ENCODE measurements at regions not wholly inside any gene's neighbourhood (a gene's known extent, or its start where the extent isn't known, plus 50 kb on each side); places are given as distances from the start of the nearest gene placed in this dataset.

DNA sequence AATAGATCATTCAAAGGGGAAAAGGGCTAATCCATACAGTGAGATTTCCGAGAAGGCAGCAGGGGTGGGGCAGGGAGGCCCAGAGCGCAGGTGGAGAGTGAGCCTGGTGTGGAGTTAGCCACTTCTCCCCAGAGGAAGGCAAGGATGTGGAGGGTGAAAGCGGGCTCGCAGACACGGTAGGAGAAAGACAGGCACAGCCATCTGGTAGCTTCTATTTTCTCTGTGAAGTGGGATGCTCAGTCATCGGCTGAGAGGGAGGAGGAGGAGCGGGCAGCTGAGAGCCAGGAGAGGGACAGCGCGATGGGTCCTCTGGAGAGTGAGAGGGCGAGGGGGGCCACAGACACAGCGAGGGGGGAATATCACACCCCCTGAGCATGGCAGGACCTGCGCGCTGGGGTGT, 153.3 kb upstream of the NDUFV2 start:
- TF ChIP-seq, protein P1, sequence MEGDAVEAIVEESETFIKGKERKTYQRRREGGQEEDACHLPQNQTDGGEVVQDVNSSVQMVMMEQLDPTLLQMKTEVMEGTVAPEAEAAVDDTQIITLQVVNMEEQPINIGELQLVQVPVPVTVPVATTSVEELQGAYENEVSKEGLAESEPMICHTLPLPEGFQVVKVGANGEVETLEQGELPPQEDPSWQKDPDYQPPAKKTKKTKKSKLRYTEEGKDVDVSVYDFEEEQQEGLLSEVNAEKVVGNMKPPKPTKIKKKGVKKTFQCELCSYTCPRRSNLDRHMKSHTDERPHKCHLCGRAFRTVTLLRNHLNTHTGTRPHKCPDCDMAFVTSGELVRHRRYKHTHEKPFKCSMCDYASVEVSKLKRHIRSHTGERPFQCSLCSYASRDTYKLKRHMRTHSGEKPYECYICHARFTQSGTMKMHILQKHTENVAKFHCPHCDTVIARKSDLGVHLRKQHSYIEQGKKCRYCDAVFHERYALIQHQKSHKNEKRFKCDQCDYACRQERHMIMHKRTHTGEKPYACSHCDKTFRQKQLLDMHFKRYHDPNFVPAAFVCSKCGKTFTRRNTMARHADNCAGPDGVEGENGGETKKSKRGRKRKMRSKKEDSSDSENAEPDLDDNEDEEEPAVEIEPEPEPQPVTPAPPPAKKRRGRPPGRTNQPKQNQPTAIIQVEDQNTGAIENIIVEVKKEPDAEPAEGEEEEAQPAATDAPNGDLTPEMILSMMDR (IDR thresholded peaks at IDR 0.05) = no peak
- TF ChIP-seq POLR2AphosphoS5 (IDR thresholded peaks at IDR 0.05; ENCODE audit: insufficient read depth in 1 of 2, low read depth in 1 of 2) = no peak
